Activated effector memory CD4-positive, alpha-beta T cell treated with anti-CD3 and anti-CD28 coated beads, Interleukin-2, amount 50 U/mL, for 16 hours (primary cell): ENCODE measurements at regions not wholly inside any gene's neighbourhood (a gene's known extent, or its start where the extent isn't known, plus 50 kb on each side); places are given as distances from the start of the nearest gene placed in this dataset.

ENCODE experiments used
- DNase-seq: peaks from one replicate; pipeline ENCODE4 v3.0.0-alpha.2; 2020

DNA sequence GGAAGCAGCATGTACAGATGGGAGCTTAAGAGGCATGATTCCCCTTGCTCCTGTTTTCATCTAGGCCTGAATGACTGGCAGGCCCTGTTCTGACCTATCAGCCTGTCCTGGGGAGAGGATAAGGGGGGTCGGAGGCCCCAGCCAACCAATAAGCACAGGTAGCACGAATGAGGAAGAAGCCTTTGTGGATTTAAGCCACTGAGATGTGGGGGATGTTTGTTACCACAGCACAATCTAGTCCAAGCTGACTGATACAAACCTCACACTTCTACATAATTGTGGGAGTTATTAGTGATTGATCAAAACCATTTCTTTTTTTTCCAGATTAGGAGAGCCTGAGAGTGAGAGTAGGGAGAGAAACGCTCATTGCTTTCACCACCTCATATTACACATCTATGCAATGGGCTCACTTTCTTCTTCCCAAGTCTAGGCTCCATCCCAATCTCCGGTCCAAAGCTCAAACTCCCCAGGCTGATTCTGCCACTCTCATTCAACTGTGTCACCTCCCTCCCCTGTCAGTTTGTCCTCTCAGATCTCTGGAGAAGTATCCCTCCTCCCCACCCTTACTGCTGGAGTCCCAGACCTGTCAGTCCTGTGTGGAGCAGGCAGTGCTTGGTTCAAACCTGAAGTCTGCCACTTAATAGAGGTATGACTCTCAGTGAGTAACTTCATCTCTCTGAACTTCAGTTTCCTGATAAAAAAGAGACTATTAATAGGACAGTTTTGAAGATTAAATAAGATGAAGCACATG is 220.5 kb downstream of the PTPRU start:
- DNase-seq: peak; percentile 2

DNA sequence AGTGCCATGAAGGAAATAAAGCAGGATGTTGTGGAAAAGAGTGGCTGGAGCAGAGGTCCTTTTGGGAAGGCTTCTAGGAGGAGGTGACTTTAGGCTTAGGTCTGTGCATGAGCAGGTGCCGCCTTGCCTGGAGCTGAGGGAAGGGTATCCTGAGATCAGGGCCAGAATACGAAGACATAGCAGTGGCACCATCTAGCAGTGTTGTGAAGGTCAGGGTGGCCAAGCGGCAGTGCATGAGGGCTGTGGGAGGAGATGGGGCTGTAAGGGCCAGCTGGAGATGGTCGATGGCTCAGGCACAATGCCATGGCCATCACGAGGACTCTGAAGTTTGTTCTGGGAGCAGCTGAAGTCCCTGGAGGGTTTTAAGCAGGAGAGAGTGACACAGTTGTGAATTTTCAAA is 219.5 kb downstream of the PTPRU start:
- DNase-seq: peak; percentile 10

DNA sequence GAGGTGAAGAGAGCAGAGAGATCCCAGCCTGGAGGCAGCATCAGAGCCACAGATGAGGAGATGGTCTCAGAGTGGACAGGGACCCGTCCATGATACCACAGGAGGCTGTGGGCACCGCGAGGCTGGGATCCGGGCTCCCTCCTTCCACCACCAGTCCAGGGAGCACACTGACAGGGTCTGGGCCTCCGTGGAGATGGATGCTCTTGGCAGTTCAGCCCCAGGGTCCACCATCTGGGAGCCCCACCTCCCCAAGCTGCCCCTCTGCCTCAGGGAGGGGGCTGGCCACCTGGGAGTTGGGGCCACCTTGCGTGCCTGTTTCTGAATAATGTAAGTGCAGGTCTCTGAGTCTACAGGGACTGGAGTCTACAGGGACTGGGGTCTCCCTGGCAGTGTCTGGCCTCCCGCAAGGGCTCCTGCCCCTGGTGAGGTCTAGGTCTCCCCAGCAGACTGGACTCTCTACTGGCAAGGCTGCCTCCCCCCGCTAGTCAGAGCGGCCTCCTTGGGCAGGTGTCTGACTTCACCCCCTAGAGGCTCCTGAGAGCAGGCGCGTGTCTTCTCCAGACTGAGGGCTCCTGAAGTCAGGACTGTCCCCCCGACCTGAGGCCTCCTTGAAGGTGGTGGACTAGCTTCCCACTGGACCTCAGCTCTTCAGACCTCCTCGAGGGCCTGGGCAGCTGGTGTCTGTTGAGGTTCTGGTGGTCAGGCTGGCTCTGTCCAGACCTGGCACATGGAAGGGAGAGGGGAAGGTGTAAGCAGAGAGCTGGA is 218.5 kb downstream of the PTPRU start:
- DNase-seq: peak; percentile 45

DNA sequence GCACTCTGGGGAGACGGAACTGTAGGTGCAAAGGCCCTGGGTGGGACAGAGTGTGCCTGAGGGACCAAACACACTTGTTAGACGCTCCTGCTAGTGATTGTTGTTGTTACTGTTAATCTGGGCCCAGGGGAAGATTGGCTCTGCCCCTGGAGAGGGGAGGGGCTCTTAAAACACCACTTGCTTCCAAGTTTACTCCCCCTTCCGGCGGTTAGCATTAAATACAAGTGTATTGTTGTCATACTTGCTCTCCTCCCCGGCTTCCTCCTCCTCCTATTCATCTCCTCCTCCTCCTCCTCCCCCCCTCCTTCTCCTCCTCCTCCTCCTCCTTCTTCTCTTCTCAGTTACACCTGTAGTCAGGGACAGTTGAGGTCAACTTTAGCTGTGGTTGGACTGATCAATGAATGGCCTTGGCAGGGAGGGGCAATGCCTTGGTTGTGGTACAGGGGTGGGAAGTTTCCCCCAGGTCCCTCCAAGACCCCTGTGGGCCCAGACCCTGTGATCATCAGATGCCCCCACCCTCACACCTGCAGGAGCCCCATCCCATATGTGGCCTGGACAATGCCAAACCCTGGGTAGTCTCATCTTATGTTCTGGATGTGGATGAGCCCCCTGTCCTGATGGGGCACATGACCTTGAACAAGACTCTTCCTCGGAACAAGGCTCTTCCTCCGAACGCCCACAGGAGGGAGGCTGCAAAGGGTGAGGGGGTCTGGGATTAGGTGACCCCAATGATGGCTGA is 217.3 kb downstream of the PTPRU start:
- peak; percentile 57 for DNase-seq

DNA sequence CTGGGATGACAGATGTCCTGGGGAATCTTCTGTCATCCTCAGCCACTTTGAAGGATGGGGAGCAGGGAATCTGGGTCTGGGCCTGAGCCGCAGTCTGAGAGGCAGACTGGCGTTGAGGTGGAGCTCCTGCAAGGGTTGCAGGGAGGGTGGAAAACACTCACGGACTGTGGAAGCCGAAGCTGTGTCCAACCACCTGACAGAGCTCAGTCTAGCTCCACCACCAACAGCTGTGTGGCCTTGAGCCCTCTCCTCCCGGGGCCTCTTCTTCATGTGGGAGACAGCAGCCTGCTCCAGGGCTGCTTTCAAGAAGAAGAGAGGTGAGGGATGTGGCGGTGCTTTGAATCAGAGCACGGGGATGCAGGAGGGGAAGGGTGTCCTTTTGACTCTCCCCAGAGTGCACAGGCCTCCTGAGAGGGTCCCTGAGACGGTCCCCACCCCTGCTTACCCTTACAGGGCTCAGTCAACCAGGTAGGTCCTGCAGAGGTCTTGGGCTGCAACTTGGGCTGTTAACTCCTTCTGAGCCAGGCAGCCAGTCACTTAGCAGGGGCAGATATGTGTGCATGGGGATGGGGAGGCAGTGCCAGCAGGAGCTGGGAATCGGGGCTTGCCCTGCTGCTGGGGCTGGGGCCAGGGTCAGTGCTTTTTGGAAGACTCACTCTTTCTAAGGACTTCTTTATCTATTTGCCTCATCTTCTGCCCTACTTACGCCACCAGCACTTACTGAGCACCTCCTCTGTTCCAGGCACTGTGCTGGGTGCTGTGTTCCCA is 216.3 kb downstream of the PTPRU start:
- peak; percentile 44 for DNase-seq

DNA sequence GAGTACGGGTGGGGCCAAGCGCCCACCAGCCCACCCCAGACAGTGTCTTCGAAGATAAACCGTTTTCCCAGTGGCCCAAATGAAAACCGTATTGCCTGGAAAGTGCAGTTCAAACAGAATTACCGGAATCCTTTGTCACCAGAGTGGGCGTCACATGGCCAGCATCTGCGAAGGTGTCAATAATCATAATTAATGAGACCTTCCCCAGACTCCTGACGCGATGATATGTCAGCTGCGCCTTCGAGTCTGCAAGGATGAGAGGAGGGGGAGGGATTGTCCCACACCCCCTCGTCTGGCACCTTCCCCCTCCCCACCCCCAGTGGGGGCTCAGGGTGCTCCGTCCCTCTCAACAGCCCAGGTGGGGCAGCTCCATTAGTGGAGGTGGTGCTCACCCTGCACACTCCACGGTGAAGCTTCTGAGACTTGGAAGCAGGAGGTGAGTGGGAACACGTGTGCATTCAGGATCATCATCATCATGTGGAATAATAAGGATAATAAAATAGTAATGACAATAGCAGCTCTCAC is 215.1 kb downstream of the PTPRU start:
- no peak for DNase-seq

DNA sequence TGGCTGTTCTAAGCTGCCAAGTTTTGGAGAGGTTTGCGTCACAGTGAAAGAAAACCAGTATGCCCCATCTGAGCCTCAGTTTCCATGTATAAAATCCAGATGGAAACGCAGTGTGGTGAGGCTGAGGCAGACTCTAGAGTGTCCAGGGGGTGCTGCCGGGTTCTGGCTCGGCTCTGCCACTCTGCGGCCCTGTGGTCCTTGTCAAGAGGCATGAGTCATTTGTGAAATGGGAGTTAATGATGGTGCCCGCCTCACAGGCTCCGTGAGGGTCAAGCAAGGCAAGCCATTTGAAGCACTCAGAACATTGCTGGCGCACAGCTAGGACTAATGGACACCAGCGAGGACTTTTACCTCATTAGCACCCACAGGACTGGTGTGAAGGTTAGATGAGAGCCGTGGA is 214.3 kb downstream of the PTPRU start:
- no peak for DNase-seq

DNA sequence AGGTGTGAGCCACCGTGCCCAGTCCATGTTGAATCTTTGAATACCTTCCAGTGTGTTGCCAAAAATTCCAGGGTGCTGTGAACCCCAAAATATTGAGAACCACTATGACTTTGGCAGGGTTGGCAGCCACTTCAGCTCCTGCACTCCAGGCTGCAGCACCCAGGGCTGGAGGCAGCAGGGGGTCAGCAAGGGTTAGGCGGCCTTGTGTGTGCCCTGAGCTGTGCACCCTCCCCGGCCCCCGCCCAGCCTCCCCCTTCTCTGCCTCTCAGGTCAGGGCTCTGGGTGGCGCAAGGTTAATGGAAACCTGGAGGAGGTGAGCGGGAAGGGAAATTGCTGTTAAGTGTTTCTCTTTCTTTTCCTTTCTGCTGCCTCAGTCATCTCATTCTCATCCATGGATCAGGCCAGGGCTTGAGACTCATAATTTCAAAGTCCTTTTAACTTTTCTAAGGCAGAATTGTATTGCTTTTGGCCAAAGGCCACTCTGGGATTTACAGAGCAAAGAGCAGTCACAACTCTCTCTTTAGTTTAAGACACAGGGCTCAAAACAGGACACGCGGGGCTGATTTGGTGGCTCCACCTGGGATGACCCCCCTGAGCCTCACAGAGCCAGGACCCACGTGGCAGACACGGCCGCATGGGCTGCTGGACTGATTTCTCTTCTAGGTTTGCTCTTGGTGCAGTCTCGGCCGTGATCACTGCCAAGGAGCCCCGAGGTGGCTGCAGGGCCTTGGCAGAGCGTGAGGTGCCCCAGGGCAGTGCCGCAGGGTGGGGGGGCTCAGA is 212.3 kb downstream of the PTPRU start:
- peak; percentile 27 for DNase-seq

DNA sequence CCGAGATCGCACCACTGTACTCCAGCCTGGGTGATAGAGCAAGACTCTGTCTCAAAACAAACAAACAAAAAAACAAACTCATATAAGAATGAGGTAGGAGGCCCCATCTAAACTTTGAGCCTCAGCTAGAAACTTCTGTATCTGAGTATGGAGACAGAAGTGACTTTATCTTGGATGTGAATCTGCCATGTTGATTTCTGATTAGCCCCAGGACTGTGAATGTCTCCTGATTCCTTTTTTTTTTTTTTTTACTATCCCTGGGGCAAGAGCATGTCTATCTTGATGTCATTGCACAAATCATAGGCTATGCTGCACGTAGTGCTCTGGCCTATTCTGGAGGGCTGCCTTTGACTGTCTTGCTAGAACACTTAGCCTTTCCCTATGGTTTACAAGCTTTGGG is 211.0 kb downstream of the PTPRU start:
- DNase-seq: peak; percentile 25

DNA sequence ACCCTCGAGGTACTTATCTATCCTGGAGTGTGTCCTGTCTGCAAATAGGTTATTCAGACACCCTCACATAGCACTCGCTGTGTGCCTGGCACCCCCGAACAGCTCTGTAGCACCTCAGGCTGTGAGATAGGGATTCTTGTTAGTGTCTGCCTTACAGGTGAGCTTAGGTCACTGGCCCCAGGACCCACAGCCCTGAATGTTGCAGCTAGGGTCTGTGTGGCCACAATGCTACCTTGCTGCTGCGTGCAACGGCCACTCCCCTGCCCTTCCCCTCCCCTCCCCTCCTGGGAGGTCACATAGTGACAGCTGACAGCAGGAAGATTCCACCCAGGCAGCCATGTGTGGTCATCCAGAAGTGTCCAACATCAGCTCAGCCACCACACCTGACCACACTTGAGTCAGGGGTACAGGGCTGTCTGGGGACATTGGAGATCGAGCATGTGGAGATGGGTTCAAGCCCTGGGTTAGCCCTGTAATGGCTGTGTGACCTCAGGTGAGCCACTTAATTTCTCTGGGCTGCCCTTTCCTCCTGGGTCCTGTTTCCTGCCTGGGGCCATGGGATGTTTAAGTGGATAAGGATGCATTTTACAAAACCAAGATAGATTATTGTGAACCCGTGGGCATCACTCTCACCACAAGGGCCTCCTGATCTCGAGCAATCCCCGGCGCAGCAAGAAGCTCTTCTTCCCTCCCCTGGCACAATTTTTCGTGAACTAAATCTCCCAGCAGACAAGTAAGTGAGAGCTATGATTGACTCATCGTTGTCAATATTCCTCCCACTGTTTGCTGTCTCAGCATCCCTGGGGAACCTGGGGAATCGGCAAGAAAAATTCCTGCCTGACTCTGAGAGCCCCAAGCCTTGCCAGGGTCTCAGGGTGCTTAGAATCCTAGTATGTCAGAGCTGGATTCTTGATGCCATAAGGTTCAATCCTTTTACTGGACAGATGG is 208.7 kb downstream of the PTPRU start:
- peak; percentile 57 for DNase-seq

DNA sequence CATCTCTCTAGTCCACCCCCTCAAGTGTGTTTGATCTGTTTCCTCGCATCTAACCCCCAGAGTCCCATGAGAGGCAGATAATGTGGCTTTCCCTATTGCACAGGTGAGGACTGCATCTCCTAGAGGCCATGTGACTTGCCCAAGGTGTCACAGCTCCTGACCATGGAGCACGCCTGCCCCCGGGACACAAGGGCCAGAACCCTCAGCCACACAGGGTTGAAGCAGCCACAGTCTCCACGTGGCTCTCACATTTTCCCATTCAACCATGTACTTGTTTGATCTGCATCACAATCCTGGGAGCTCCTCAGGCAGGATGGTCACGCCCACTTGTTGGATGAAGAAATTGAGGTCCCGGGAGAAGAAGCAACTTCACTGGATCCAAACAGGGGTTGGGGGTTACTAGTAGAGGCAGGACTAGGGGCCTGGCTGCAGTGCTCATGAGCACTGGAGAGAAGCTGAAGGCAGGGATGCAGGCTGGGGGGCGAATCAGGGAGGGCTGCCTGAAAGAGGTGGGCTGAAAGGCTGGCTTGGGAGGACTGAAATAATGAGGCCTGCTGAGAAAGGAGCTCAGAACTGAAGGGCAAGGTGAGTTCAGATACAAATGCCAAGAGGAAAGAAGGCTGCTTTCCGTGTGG is 207.9 kb downstream of the PTPRU start:
- peak; percentile 34 for DNase-seq

DNA sequence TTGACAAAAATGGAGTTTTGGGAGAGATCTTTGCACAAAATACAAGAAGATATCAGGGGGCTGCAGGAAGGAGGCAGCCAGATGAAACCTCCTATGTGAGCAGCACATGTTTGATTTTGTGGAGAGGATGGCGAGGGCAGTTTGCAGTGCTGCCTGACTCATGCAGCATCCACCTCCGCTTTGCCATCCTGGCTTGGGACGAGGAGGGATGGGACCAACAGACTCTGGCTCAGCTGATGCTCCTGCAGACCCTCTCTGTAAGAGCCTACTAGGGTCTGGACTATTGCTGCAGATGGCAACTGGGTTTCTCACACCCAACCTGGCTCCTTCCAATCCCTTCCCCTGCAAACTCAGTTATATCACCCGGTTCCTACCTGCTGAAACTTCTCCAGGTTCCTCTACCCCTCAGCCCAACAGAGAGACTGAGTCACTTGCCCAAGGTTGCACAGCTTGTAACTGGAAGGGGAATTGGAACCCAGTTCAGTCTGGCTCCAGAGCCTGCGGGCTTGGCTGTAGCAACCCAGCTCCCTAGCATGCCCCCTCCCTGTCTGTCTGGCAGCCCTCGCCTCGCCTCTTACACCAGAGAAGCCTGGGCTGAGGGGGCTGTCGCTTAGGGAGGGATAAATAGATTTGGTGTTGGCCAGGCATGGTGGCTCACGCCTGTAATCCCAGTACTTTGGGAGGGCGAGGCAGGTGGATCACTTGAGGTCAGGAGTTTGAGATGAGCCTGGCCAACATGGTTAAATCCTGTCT is 205.8 kb downstream of the PTPRU start:
- DNase-seq: peak; percentile 28

DNA sequence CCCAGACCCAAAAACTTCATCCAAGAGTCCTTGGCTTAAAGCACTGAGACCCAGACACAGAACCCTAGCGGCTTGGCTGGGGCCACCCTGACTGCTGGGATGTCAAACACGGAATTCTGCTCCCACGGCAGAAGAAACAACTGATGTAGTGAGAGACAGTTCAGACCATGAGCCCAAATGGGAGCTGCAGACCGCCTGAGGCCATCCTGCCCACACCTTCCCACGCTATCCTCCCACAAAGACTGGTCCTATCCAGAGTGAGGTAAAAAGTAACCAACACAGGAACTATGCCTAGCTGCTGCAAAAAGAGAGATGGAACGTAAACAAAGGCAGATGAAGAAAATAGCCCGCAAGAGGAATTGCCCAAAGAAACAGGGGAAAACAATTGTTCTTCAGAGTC is 203.3 kb downstream of the PTPRU start:
- DNase-seq: peak; percentile 25

DNA sequence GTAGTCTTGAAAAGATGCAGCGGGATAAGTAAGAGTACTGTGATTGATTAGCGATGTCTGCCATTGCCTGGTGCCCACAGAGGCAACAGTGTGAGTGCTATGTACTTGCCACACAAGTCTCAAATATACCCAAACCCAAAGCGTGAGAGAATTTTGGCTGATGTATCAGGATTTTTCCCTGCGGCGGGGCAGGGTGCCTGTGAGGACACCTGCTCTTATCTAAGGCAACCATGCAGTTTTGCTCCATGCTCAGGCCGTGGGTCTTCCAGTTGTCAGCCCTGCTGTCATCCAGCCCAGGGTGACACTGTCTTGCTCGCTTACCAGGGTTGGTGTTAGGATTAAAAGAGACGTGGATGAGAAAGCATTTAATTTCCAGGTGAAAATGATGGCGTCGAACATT is 202.7 kb downstream of the PTPRU start:
- DNase-seq: peak; percentile 33

DNA sequence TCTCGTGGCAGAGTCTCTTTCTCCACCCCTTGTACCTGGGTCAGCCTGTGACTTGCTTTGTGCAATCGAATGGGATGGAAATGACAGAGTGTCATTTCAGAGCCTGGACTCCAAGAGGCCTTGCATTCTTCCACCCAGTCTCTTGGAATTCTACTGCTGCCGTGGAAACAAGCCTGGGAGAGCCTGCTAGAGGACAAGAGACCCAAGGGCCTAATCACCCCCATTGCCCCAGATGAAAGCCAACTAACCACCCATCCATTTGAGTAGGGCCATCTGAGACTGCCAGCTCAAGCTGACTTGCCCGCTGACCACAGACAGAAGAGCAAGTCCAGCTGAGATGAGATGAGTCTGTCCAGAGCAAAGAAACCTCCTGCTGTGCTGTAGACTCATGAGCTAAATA is 201.6 kb downstream of the PTPRU start:
- peak; percentile 10 for DNase-seq

DNA sequence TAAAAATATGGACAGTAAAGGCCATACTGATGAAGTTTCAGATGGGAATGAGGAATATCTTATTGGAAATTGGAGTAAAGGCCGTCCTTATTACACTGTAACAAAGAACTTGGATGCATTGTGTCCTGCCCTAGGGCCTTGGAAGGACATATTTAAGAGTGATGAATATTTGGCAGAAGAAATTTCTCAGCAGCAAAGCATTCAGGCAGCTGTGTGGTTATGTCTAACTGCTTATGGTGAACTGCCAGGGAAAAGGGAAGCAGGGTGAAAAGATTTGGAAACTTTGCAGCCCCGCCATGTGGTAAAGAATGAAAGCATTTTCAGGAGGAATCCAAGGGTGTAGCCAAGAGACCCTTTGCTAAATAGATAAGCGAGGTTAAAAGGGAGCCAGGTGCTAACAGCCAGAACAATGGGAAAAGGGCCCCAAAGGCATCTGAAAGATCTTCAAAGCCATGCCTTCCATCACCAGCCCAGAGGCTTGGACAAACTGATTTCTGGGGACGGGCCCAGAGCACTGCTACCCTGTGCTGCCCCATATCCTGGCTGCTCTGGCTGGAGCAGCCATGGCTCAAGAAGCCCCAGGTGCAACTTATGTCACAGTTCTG is 200.0 kb downstream of the PTPRU start:
- no peak for DNase-seq

DNA sequence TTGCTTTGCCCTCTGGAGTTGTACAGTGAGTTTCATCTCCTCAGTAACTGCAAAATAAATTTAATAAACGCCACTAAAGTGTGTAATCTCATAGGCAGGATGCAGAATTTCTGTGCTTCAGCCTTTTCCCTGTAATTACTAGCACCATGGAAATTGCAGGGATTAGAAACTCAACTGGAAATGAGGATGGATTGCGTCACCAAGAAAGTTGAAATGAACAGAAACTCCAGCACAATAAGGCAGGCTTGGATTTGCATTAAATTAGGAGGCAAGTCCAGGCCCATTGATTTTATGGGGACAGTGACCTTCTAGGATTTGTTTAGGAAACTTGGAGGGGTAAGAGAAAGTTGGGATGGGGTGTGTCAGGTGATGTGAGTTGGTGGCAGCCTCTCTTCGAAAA is 197.5 kb downstream of the PTPRU start:
- DNase-seq: no peak

DNA sequence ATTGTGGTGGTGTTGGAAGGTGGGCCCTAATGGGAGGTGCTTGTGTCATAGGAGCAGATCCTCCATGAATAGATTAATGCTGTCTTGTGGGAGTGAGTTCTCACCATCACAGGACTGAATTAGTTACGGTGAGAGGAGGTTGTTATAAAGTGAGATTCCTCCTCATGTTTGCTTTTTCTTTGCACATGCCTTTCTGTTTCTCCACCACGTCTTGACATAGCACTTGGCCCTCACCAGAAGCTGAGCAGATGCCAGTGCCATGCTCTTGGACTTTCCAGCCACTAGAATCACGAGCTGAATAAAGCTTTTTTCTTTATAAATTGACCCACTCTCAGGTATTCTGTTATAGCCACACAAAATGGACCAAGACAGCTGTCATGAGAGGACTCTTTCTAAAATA is 194.8 kb downstream of the PTPRU start:
- no peak for DNase-seq

DNA sequence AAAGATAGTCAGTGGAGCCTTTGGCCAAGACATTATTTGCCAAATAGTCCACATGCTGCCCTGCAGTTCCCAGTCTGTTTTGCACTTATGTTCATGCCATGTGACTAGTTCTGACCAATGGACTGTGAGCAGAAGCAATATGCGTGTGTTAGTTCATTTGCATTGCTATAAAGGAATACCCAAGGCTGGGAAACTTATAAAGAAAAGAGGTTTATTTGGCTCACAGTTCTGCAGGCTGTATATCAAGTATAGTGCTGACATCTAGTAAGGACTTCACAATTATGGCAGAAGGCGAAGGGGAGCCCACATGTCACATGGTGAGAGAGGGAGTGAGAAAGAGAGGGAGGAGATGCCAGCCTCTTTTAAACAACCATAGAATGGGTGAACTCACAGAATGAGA is 193.3 kb downstream of the PTPRU start:
- DNase-seq: no peak
